ENCODE measurements at regions not wholly inside any gene's neighbourhood (a gene's known extent, or its start where the extent isn't known, plus 50 kb on each side); places are given as distances from the start of the nearest gene placed in this dataset.

GRCh38 chr9:103104101-103104500, 109.0 kb downstream of the CYLC2 start:
- H3K4me3 ChIP-seq: no peak overlapping the region
- WGBS, 4 donors: 75 to 88% (median 81%) methylated on average over 4 to 9 of the region's 9 CpGs
- TF ChIP-seq CTCF (IDR thresholded peaks at IDR 0.05) (no peak), POLR2A (IDR thresholded peaks at IDR 0.05) (no peak)
- intact Hi-C loops (cut with DNase I): no loop called here
- no peak overlapping the region for H3K27ac ChIP-seq
- H3K27me3 ChIP-seq: no peaks in the 10 kb centered on the region
- no peaks in the 10 kb centered on the region for H3K36me3 ChIP-seq (replicated peaks in 1 of 2)
- H3K9me3 ChIP-seq (replicated peaks in 1 of 3): no peaks in the 10 kb centered on the region
- no peak for DNase-seq
- no peaks in the 10 kb centered on the region for H3K4me1 ChIP-seq (replicated peaks in 1 of 2)

- intact Hi-C loops (cut with DNase I): no loop called here
- no peak for TF ChIP-seq CTCF (IDR thresholded peaks at IDR 0.05)
- TF ChIP-seq POLR2A (IDR thresholded peaks at IDR 0.05): no peak
- no peak for DNase-seq
- no peaks in the 10 kb centered on the region for H3K27me3 ChIP-seq
- H3K9me3 ChIP-seq (replicated peaks in 1 of 3): no peaks in the 10 kb centered on the region
- no peaks in the 10 kb centered on the region for H3K4me1 ChIP-seq (replicated peaks in 1 of 2)
- H3K36me3 ChIP-seq (replicated peaks in 1 of 2): no peaks in the 10 kb centered on the region
- H3K4me3 ChIP-seq: no peak overlapping the region
- no peak overlapping the region for H3K27ac ChIP-seq
- 54 to 66% (median 62%) methylated on average over 2 of the region's 2 CpGs for WGBS, 4 donors
These were observed 121.1 kb downstream of the CYLC2 start for GRCh38 chr9:103116246-103116645.

GRCh38 chr9:103126494-103126893, 131.4 kb downstream of the CYLC2 start:
- peaks cover 0 to 13% (median 9%) of the 10 kb centered on the region in 3 donors for H3K9me3 ChIP-seq (replicated peaks in 1 of 3)
- H3K4me1 ChIP-seq (replicated peaks in 1 of 2): no peaks in the 10 kb centered on the region
- intact Hi-C loops (cut with DNase I): no loop called here
- no peak overlapping the region for H3K4me3 ChIP-seq
- H3K27ac ChIP-seq: no peak overlapping the region
- H3K36me3 ChIP-seq (replicated peaks in 1 of 2): no peaks in the 10 kb centered on the region
- no peak for TF ChIP-seq CTCF (IDR thresholded peaks at IDR 0.05)
- TF ChIP-seq POLR2A (IDR thresholded peaks at IDR 0.05): no peak
- WGBS, 4 donors: 73 to 84% (median 76%) methylated on average over 2 of the region's 2 CpGs
- no peak for DNase-seq
- H3K27me3 ChIP-seq: no peaks in the 10 kb centered on the region

GRCh38 chr9:103139891-103140290, 144.8 kb downstream of the CYLC2 start:
- no peak for TF ChIP-seq CTCF (IDR thresholded peaks at IDR 0.05)
- no peak for TF ChIP-seq POLR2A (IDR thresholded peaks at IDR 0.05)
- WGBS, 4 donors: 57 to 89% (median 85%) methylated on average over 2 of the region's 2 CpGs
- no peak for DNase-seq
- Histone ChIP-seq H3K27me3 (no peaks in the 10 kb centered on the region), H3K27ac (no peak overlapping the region), H3K4me3 (no peak overlapping the region), H3K36me3 (replicated peaks in 1 of 2) (no peaks in the 10 kb centered on the region), H3K4me1 (replicated peaks in 1 of 2) (no peaks in the 10 kb centered on the region), H3K9me3 (replicated peaks in 1 of 3) (no peaks in the 10 kb centered on the region)
- intact Hi-C loops (cut with DNase I): no loop called here

Measured in adrenal gland (tissue), 9 donors.